ENCODE measurements at regions not wholly inside any gene's neighbourhood (a gene's known extent, or its start where the extent isn't known, plus 50 kb on each side); places are given as distances from the start of the nearest gene placed in this dataset.

GRCh38 chr6:141464490-141464889, 668.2 kb upstream of the GJE1 start:
- TF ChIP-seq EZH2 (optimal IDR thresholded peaks at IDR 0.05; ENCODE audit: low read depth, low read length) = no peak
- no peak for TF ChIP-seq CTCF (IDR thresholded peaks at IDR 0.05; ENCODE audit: low read length)
